ENCODE measurements at regions not wholly inside any gene's neighbourhood (a gene's known extent, or its start where the extent isn't known, plus 50 kb on each side); places are given as distances from the start of the nearest gene placed in this dataset.
"Not testable (repeated sequence)": the region's sequence is repeated elsewhere in the genome, so short reads cannot be mapped to it uniquely, and the experiment has no call there.

DNA sequence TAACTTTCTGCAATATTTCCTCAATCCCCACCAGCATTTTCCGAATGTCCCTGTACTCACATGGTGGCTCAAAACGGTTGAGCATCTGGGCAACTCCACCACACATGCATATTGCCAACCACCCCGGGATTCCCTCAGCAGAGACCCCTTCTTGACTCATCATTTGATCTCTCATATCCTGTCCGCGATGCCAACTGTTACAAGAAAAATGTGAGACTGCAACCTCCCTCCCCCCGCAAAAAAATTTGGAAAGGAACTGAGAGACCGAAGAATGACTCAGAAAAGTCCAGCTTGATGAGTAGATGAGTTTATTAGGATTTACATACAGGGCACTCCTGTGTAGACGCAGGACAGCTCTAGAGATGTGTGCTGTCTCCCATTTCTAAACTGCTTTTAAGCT is 561.4 kb downstream of the ZIC3 start:
- Histone ChIP-seq H3K9me3 (ENCODE audit: control insufficient read depth, insufficient read depth, low read length) (no peaks in the 10 kb centered on the region), H3K9ac (ENCODE audit: low read depth, low read length) (no peak overlapping the region), H3K36me3 (ENCODE audit: insufficient read depth, low read length) (no peaks in the 10 kb centered on the region), H3K4me1 (ENCODE audit: insufficient read depth, low read length) (peaks cover 9% of the 10 kb centered on the region)

DNA sequence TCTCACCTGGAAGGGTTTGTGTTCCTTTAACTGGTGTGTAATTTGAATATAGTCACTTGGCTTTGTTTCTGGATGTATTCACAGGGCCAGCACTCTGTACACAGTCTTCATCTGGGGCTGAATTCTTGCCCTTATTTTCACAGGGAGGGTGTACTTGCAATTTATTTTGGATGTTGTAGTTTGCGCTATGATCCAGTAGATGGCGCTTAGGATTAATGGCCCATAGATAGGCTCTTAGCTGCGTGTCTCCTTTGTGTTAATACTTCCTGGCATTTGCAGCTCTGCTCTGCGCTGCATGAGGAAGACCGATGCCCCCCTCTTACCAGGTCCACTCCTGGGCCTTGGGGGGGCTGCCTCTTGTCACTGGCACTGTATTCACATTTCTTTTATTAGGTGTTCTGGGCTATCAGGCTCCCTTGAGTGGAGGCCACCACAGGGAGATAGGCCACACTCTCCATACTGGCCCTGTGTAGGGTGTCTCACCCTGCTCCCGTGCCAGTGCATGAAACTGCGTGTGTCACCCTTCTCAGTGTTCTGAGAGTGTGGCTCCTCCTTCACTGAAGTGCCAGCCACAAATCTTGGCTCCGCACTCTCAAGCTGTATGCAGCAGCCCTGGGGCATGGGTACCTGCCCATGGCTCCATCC is 562.2 kb downstream of the ZIC3 start:
- peaks cover 9% of the 10 kb centered on the region for H3K4me1 ChIP-seq (ENCODE audit: insufficient read depth, low read length)
- H3K36me3 ChIP-seq (ENCODE audit: insufficient read depth, low read length): no peaks in the 10 kb centered on the region
- no peak overlapping the region for H3K9ac ChIP-seq (ENCODE audit: low read depth, low read length)
- H3K9me3 ChIP-seq (ENCODE audit: control insufficient read depth, insufficient read depth, low read length): no peaks in the 10 kb centered on the region

DNA sequence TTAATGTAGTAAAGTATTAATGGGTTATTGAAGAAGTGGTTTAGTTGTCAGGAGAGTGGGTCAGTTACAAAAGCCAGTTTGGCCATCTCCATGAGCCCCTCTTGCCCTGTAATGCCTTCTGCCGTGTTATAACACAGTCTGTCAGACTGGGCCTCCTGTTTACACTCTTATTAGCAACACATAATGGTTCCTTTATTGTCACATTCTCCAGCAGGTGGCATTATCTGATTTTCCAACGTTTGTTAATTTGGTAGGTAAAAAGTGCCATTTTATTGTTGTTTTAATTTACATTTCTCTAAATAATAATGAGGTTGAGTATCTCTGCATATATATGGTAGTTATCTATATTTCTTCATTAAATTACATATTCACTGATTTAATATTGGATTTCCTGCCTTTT is 560.8 kb downstream of the FGF13 start:
- Histone ChIP-seq H3K9me3 (ENCODE audit: control insufficient read depth, insufficient read depth, low read length) (no peaks in the 10 kb centered on the region), H3K4me1 (ENCODE audit: insufficient read depth, low read length) (peaks cover 4% of the 10 kb centered on the region; the same call in 1 of the 2 replicates), H3K9ac (ENCODE audit: low read depth, low read length) (no peak overlapping the region), H3K36me3 (ENCODE audit: insufficient read depth, low read length) (no peaks in the 10 kb centered on the region)

- Histone ChIP-seq H3K9ac (ENCODE audit: low read depth, low read length) (no peak overlapping the region), H3K36me3 (ENCODE audit: insufficient read depth, low read length) (no peaks in the 10 kb centered on the region), H3K9me3 (ENCODE audit: control insufficient read depth, insufficient read depth, low read length) (no peaks in the 10 kb centered on the region), H3K4me1 (ENCODE audit: insufficient read depth, low read length) (peaks cover 4% of the 10 kb centered on the region; the same call in 1 of the 2 replicates)
These were observed 553.7 kb downstream of the FGF13 start for GRCh38 chrX:138157850-138158249.

- Histone ChIP-seq H3K36me3 (ENCODE audit: insufficient read depth, low read length) (no peaks in the 10 kb centered on the region), H3K9ac (ENCODE audit: low read depth, low read length) (no peak overlapping the region), H3K4me1 (ENCODE audit: insufficient read depth, low read length) (0 out of 2 replicates have a peak, but pooled peaks cover 4% of the 10 kb centered on the region), H3K9me3 (ENCODE audit: control insufficient read depth, insufficient read depth, low read length) (0 out of 2 replicates have a peak, but pooled peaks cover 3% of the 10 kb centered on the region)
These were observed 519.5 kb downstream of the FGF13 start for GRCh38 chrX:138191998-138192397.

DNA sequence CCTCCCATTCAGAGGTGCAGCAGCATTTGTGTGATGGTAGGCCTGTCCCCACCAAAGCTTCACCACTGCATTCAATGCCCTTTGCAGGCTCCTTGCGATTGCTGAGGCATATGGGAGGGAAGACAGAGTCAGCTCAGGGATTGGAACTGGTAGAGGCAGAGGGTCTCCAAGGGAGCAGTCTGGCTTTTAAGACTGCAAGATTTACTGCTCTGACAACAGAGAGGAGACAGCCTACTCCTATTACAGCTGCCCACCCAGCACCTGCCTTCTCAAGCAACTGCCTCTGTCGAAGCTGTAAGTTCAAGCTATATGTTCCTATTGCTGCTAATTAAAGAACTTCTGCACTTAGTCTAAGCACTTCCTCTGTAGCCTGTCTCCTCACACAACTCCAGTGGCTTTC is 481.8 kb downstream of the FGF13 start:
- no peaks in the 10 kb centered on the region; the same call in 1 of the 2 replicates for H3K36me3 ChIP-seq (ENCODE audit: insufficient read depth, low read length)
- no peak overlapping the region for H3K9ac ChIP-seq (ENCODE audit: low read depth, low read length)
- peaks cover 15% of the 10 kb centered on the region; the same call in 1 of the 2 replicates for H3K9me3 ChIP-seq (ENCODE audit: control insufficient read depth, insufficient read depth, low read length)
- no peaks in the 10 kb centered on the region for H3K4me1 ChIP-seq (ENCODE audit: insufficient read depth, low read length)

DNA sequence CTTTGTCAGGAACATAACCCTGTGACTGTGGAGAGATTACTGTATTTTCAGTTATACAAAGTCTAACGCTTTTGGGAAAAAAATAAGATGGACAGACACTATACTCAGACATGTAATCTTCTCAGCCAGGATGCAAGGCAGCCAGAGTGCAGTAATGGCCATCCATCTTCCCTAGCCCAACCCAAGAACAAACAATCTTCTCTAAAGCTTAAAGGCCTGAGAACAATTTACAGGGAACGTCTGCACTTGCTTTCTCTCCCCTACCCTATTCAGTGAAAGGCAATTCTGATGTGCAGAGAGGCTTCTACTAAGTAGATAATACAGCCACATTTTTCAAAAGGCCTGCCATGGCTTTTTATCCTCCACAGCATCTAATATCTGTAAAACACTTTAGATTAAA is 471.3 kb downstream of the FGF13 start:
- Histone ChIP-seq H3K9me3 (ENCODE audit: control insufficient read depth, insufficient read depth, low read length) (no peaks in the 10 kb centered on the region; the same call in 1 of the 2 replicates), H3K9ac (ENCODE audit: low read depth, low read length) (no peak overlapping the region), H3K4me1 (ENCODE audit: insufficient read depth, low read length) (0 out of 2 replicates have a peak, but pooled peaks cover 7% of the 10 kb centered on the region), H3K36me3 (ENCODE audit: insufficient read depth, low read length) (no peaks in the 10 kb centered on the region)

DNA sequence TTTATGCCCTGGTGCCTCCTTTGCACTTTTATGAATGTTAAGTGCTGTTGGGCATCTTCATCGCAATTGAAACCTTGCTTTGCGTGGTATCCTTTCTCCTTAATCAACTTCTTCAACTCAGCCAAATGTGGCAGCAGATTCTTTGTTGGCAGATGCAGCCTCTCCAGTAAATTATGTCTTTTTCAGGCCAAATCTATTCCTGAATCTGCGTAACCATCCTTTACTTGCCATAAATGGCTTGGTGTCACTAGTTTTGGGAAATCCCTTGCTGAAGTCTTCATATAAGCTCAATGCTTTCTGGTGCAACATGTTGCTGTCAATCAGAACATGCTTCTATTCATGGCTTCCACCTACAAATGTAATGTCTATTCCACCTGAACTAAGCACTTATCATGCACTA is 457.5 kb downstream of the FGF13 start:
- H3K9me3 ChIP-seq (ENCODE audit: control insufficient read depth, insufficient read depth, low read length): no peaks in the 10 kb centered on the region
- H3K36me3 ChIP-seq (ENCODE audit: insufficient read depth, low read length): no peaks in the 10 kb centered on the region
- peaks cover 29% of the 10 kb centered on the region for H3K4me1 ChIP-seq (ENCODE audit: insufficient read depth, low read length)
- no peak overlapping the region for H3K9ac ChIP-seq (ENCODE audit: low read depth, low read length)

DNA sequence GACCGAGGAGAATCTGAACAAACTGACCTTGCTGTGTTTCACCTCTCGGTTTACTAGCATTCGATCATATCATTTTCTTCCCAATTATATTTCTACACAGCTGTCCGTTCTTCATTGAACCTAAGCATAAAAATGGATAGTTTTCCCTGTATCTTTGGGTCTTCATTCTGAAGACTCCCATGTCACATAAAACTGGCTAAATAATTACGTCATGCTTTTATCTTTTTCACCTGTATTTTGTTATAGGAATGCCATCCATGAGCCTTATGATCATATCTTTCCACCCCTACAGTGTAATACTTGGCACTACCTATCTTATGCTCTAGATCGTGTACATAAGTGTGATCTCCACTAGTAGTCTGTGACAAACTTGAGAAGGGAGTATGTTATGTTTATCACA is 456.1 kb downstream of the FGF13 start:
- no peaks in the 10 kb centered on the region for H3K9me3 ChIP-seq (ENCODE audit: control insufficient read depth, insufficient read depth, low read length)
- no peak overlapping the region for H3K9ac ChIP-seq (ENCODE audit: low read depth, low read length)
- H3K4me1 ChIP-seq (ENCODE audit: insufficient read depth, low read length): peaks cover 29% of the 10 kb centered on the region
- H3K36me3 ChIP-seq (ENCODE audit: insufficient read depth, low read length): no peaks in the 10 kb centered on the region; the same call in 1 of the 2 replicates

- not testable (repeated sequence) for H3K36me3 ChIP-seq (ENCODE audit: insufficient read depth, low read length); H3K9ac ChIP-seq (ENCODE audit: low read depth, low read length); H3K4me1 ChIP-seq (ENCODE audit: insufficient read depth, low read length); H3K9me3 ChIP-seq (ENCODE audit: control insufficient read depth, insufficient read depth, low read length)
These were observed 447.4 kb downstream of the FGF13 start for GRCh38 chrX:138264095-138264494.

GRCh38 chrX:138270931-138271330 is 440.6 kb downstream of the FGF13 start:
- Histone ChIP-seq H3K9ac (ENCODE audit: low read depth, low read length) (no peak overlapping the region), H3K36me3 (ENCODE audit: insufficient read depth, low read length) (no peaks in the 10 kb centered on the region; the same call in 1 of the 2 replicates), H3K9me3 (ENCODE audit: control insufficient read depth, insufficient read depth, low read length) (no peaks in the 10 kb centered on the region), H3K4me1 (ENCODE audit: insufficient read depth, low read length) (no peaks in the 10 kb centered on the region)

DNA sequence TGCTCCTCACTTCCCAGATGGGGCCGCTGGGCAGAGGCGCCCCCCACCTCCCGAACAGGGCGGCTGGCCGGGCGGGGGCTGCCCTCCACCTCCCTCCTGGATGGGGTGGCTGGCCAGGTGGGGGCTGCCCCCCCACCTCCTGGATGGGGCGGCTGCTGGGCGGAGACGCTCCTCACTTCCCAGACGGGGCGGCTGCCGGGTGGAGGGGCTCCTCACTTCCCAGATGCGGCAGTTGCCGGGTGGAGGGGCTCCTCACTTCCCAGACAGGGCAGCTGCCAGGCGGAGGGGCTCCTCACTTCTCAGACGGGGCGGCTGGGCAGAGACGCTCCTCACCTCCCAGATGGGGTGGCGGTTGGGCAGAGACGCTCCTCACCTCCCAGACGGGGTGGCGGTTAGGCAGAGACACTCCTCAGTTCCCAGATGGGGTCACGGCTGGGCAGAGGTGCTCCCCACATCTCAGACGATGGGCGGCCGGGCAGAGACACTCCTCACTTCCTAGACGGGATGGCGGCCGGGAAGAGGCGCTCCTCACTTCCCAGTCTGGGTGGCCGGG is 428.8 kb downstream of the FGF13 start:
- not testable (repeated sequence) for H3K9ac ChIP-seq (ENCODE audit: low read depth, low read length); H3K9me3 ChIP-seq (ENCODE audit: control insufficient read depth, insufficient read depth, low read length); H3K36me3 ChIP-seq (ENCODE audit: insufficient read depth, low read length)
- peaks cover 18% of the 10 kb centered on the region for H3K4me1 ChIP-seq (ENCODE audit: insufficient read depth, low read length)

DNA sequence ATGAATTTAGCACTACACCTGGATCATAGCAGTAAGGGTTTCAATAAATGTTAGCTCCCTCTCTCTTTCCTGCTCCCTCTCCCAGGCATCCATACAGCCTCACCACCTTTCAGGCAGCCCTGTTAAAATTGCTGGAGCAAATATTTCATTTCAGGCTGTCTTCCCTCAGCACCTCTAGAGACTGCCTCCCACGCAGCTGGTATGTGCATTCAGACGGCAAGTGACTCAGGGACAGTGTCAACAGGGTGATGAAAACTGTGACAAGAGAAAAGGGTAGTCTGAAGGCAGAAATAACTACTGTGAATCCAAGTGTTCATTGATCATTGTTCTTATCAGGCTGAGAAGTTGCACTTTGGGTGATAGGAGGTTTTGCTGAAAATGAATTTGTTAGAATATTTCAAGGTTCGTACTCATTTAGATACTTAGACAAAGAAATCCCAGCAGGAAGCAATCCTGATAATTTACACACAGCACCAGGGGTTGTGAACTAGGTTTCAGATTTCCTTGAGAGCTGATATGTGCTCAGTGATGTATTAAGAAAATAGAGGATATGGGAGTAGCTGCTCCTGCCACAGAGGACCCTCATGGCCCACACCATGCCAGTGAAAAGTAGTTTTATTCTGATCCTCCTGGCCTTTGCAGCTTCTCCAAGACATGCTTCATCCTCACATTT is 424.2 kb downstream of the FGF13 start:
- Histone ChIP-seq H3K9ac (ENCODE audit: low read depth, low read length) (no peak overlapping the region), H3K36me3 (ENCODE audit: insufficient read depth, low read length) (no peaks in the 10 kb centered on the region), H3K9me3 (ENCODE audit: control insufficient read depth, insufficient read depth, low read length) (no peaks in the 10 kb centered on the region), H3K4me1 (ENCODE audit: insufficient read depth, low read length) (peaks cover 24% of the 10 kb centered on the region)

GRCh38 chrX:138294951-138295350 is 416.6 kb downstream of the FGF13 start:
- Histone ChIP-seq H3K9ac (ENCODE audit: low read depth, low read length) (no peak overlapping the region), H3K36me3 (ENCODE audit: insufficient read depth, low read length) (no peaks in the 10 kb centered on the region), H3K4me1 (ENCODE audit: insufficient read depth, low read length) (no peaks in the 10 kb centered on the region; the same call in 1 of the 2 replicates), H3K9me3 (ENCODE audit: control insufficient read depth, insufficient read depth, low read length) (no peaks in the 10 kb centered on the region)

- Histone ChIP-seq H3K36me3 (ENCODE audit: insufficient read depth, low read length) (no peaks in the 10 kb centered on the region; the same call in 1 of the 2 replicates), H3K9ac (ENCODE audit: low read depth, low read length) (no peak overlapping the region), H3K4me1 (ENCODE audit: insufficient read depth, low read length) (no peaks in the 10 kb centered on the region), H3K9me3 (ENCODE audit: control insufficient read depth, insufficient read depth, low read length) (peaks cover 2% of the 10 kb centered on the region; the same call in 1 of the 2 replicates)
These were observed 413.2 kb downstream of the FGF13 start for GRCh38 chrX:138298268-138298667.

Measured in ES-I3 (cell line).